ENCODE measurements at regions not wholly inside any gene's neighbourhood (a gene's known extent, or its start where the extent isn't known, plus 50 kb on each side); places are given as distances from the start of the nearest gene placed in this dataset.
"Not testable (repeated sequence)": the region's sequence is repeated elsewhere in the genome, so short reads cannot be mapped to it uniquely, and the experiment has no call there.

DNA sequence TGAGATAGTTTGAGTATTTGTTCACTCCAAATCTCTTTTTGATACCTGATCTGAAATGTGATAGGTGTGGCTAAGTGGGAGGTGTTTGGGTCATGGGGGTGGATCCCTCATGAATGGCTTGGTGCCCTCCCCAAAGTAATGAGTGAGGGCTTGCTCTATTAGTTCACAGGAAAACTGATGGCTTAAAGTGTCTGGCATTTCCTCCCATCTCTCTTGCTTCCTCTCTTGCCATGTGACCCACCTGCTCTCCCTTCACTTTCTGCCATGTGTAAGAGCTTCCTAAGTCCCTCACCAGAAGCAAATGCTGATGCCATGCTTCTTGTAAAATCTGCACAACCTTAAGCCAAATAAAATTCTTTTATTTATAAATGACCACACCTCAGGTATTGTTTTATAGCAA lies 61.1 kb downstream of the MAD2L1 start:
- DNase-seq, result no peak

DNA sequence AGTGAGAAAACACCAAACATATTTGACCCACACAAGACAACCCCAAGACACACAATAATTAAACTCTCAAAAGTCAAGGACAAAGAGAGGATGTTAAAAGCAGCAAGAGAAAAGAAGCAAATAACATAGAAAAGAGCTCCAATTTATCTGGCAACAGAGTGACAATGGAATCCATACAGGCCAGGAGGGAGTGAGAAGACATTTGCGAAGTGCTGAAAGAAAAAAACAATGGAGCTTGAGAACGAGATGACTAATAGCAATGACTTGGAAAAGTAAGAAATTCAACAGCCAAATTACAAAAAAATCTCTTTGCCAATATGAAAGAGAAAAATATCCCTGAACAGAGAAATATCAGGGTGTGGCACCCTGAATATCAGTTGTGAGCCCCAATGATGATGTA lies 61.6 kb downstream of the MAD2L1 start:
- no peak for DNase-seq

DNA sequence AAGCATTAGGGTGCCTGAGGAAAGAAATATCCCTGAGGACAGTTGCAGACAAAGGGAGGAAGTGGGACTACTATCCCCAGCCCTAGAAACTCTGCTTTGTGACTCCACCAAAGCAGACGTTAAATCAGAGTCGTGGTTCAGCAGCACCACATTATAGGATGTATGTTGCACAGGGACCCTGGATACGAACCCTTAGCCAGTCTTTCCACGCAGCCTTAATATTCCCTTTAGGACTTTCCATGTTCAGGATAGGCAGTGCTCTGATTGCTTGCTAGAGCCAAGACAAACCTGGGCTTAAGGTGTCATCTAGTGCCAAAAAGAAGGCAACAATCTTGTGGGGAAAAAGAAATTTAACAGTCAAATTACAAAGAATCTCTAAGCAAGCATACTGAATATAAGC lies 62.6 kb downstream of the MAD2L1 start:
- no peak for DNase-seq

DNA sequence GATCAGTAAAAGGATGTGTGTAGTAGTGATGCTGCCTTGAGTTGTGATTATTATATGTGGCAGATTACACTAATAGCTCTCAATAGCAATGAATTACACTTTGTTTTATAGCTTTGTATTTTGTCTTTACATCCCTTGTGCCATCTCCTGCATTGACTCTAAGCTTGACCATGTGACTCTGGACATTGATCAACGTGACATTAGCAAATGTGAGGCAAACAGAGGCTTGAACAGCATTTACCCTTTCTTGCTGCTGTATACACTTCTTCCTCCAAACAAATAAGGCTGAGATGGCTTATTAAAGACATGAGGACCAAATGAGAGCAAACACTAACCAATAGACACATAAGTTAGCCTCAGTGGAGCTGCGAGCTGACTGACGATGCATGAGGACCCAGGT lies 63.5 kb downstream of the MAD2L1 start:
- no peak for DNase-seq

DNA sequence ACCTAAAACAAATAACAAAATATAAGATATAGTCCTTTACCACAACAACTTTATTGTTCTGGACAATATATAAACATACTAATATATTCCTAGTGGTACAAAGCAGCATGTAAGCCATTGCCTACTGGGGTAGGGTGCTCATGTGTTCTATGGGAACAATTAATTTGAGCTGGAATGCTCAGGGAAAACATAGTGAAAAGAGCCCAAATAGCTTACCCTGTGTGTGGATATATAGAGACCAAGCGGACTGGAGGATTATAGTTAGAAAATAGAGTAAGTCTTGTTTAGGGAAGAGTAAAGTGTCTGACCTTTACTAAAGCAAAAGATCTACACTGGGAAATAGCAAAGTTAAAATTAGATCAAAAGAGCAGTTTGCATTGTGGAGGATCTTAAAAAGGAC lies 64.8 kb downstream of the MAD2L1 start:
- DNase-seq, result no peak

DNA sequence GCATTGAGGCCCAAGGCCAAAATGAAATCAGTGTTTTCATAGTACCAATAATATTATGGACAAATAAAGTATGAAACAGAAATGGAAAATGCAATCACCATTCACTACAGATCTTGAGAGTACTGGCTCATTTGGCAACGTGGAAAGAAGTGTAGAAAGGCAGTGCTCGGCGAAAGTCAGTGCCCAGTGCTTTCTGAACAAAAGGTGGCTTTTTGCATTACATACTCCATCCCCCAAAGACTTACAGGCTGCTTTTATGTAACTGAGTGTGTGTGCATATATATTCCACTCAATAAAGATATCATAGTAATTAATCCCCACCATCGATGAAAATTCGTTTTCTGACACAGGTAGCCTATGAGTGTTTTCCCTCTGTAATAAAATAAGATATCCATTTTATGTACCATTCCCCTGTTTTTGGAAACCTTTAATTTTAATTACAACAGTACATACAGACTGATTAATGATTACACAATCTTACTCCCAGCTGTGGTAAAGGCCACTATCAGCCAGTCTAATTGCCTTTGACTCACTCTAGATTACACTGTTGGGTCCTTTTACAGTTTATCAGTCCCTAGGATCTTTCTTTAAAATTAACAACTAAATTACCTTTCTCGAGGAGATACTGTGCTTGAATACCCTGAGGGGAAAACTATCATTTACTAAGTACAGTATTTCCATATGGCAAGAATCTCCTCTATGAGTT lies 65.9 kb downstream of the MAD2L1 start:
- DNase-seq, result no peak

DNA sequence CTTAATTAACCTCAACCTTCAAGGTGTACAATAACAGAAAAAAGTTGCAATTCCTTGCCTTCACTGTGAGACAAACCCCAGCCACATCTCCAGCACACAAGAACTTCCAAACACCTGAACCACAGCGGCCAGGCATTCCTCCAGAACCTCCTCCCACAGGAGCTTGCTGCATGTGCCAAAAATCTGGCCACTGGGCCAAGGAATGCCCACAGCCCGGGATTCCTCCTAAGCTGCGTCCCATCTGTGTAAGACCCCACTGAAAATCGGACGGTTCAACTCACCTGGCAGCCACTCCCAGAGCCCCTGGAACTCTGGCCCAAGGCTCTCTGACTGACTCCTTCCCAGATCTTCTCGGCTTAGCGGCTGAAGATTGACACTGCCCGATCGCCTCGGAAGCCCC lies 70.6 kb downstream of the MAD2L1 start:
- DNase-seq, result not testable (repeated sequence)

DNA sequence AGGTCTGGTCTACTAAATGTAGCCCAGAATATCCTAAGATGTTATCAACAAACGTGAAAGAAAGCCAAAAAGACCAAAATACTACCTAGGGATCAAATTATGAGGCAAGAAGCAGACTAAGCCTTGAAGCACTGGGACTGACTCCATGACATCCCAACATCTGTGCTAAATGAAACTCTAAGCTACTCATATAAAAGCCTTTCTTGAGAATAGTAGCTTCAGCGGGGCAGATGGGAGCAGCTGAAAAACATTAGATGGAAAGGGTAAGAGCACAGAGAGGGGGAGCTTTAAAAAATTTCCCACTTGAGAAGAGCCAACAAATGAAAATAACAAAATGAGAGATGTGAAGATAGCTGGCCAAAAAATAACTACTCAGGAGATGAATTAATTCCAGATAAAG lies 81.7 kb downstream of the MAD2L1 start:
- DNase-seq, result peak; percentile 59

DNA sequence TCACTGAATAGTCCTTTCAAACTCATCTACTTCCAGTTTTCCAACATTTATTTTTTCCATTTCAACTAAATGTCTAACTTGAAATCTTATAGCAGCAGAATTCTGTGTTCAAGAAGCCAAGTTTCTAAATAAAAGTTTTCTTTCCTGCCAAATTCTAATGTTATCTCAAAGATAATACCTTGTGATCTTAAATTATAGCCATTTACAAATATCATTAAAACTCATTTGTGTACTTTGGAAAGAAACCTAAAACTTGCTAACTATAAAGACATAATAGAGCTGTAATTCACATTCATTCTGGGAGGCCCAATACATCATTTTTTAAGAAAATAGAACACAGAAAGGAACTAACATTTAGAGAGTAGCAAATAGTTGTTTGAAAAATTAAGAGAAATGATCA lies 83.9 kb downstream of the MAD2L1 start:
- no peak for DNase-seq

DNA sequence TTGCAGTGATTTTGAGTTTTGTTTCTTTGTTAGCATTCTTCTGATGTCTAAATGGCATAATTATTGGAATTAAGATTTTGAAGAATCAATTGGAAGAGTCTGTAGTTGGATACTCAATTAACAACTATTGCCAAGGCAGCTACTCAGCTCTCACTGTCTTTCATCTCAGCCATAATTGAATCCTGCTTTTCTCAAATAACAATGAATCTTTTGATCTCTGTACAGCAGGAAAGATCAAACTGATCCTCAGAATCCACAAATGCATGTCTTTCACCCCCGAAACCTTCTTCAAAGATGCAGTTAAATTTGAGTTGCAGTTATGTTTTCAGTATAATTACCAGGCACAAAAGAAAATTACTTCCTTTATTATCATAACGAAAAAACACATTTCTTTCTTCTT lies 86.2 kb downstream of the MAD2L1 start:
- no peak for DNase-seq

DNA sequence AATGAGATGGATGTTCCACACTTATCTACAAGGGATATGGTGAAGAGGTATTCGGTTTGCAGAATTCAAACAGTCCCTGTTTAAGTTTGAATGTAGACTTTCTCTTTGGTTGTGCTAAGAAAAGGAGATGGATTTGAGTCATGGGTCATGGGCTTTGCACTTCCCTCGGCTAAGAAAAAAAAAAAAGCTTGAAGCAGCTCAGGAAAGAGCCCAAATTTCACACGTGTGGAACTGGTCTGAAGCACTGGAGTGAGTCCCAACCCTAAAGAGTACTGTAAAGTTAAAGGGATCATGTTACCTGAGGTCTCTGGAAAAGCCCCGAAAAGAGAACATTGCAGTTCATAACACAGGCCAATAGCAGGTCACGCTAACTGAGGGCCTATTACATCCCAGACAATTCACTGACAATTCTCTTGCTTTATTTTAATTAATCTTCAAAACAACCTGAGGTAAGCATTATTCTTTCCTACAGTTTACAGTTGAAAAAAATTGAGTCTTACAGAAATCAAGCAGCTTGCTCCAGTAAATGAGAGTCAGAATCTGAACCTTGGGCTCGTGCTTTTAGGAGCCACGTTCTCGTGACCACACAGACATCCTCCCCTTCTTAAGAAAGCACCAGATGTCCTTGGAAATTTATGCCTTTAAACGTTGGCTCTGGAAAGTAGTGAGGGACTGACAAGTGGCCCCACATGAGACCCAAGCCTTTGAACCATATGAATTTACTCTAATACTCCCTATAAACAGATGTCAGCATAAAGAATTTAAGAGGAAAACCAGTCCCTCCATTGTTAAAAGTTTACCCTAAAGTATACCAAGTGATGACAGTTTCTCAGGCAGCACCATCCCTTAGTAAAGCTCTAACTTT lies 89.3 kb downstream of the MAD2L1 start:
- DNase-seq, result peak; percentile 46

DNA sequence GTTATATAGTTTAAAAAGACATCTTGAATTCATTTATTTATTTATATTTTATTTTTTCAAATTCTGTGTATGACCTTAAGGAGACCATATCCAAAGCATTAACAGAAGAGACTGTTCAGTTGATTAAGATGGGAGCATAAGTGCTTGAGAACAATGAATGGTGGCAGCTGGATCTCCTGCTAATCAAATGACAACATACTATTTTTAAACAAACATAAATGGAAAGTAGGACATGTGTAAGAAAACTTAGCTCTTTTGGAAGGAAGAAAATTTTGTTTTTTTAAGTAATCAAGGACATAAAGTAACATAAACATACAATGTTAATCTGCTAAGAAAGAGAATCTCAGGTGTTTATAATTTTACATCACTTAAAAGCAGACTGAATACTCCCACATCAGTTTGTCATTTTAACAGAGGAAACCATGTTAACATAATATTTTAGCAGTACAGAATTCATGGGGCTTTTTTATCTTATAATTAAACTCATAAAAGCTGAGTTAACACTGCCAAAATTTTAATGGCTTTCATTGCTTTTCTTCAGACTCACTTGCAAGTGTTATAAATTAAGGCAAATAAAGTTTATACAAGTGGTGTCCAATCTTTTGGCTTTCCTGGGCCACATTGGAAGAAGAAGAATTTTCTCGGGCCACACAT lies 95.1 kb downstream of the MAD2L1 start:
- no peak for DNase-seq

DNA sequence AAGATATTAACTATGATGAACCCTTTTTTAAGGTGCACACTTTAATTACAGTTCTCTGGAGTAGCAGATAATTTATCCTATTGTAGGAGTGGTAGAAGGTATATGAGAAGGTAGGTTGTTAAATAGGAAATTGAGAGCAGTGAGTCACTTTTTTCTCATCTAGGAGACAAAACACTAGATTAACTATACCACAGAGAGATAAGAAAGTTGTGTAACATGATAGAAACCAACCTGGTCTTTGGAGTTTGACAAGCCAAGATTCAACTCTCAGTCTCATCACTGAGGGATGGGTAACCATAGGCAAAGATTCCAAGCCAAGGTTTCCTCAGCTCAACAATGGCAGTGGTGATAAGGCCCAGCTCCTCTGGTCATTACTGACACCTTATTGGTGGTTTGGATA lies 104.0 kb downstream of the MAD2L1 start:
- DNase-seq, result no peak

DNA sequence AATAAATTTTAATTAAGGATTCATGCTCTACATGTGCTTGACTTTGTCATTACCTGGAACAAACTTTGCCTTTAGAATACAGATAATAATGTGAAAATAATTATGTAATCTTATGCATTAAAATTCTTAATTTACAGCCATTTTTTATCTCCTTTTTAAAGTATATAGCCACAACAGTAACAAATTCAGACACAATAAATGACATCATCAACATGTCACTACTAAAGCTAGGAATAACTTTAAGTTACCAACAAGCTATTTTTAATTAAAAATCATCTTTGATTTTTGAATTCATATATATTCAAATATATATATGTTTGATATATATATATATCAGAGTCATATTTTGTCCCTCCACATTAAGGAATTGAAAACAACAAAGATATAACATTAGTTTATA lies 107.7 kb downstream of the MAD2L1 start:
- no peak for DNase-seq

DNA sequence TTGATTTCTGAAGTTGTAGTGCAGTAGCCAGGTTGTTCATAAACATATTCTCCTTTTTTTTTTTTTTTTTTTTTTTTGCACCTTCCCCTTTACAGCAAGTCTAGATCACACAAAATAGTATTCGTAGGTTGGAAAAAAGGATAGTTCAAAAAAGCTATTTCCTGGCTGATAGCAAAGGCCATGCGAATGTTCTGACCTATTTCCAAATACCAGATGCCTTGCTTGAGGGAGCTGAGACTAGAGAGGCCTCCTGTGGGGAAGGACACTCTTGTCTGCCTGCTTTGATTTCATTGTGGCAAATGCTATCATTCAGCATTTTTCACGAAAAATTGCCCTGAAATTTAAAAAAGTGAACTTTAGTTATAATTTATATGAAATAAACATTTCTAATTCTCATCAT lies 111.4 kb downstream of the MAD2L1 start:
- no peak for DNase-seq

DNA sequence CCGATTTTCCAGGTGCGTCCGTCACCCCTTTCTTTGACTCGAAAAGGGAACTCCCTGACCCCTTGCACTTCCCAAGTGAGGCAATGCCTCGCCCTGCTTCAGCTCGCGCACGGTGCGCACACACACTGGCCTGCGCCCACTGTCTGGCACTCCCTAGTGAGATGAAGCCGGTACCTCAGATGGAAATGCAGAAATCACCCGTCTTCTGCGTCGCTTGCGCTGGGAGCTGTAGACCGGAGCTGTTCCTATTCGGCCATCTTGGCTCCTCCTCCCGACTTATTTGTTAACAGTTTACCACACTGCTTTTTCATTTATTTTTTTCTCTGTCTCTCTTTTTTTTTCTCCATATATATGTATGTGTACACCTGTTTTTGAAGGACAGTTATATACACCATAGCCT lies 112.2 kb downstream of the MAD2L1 start:
- DNase-seq, result not testable (repeated sequence)

DNA sequence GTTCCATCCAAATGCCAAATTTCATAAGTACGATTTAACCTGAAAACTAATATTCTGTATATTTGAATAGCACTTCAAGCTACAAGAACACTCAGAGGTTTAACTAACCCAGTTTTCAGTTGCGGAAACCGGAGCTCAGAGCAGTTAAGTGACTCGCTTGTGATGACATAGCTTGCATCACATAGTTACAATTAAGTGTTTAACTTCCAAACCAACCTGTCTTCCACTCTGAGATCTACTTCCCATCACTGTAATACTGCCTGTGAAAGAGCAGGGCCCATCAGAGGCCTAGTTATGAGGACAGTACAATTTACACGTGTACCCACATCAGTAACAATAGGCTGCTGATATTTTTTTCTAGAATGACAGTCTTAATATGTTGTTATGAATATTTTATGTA lies 120.3 kb downstream of the MAD2L1 start:
- no peak for DNase-seq

DNA sequence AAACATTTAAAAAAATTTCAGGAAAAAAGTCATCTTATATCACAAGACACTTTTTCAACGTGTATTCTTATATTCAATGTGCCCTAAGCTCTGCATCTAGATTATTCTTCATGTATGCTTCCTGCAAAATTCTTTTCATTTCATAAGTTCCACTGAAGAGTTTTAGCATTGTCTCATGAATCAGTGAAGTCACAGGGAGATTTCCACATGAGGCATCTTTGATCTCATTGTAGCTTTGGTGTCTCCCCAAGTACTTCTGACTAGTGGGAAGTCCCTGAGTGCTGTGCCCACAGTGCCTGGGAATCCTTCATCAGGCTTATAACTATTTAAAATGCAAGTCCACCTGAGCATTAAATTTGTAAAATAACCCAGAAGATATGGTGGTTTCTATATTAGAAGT lies 123.8 kb downstream of the MAD2L1 start:
- no peak for DNase-seq

DNA sequence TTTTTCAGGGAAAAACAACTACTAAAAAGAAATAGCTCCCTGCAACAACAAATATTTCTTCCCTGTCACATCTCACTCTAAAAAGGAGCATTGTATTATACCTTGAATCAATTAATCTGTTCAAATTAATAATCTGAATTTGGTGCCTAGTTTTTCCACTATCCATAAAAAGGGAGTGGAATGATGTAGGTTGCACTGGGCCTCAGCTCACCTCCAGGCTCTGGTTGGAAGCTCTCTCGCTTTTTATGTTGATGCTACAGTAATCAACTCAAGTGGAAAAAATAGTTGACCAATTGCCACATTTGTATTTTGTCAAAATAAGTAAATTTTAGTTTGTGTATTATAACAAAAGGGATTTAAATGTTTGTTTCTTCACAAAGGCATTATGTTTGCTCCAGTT lies 126.1 kb downstream of the MAD2L1 start:
- no peak for DNase-seq

DNA sequence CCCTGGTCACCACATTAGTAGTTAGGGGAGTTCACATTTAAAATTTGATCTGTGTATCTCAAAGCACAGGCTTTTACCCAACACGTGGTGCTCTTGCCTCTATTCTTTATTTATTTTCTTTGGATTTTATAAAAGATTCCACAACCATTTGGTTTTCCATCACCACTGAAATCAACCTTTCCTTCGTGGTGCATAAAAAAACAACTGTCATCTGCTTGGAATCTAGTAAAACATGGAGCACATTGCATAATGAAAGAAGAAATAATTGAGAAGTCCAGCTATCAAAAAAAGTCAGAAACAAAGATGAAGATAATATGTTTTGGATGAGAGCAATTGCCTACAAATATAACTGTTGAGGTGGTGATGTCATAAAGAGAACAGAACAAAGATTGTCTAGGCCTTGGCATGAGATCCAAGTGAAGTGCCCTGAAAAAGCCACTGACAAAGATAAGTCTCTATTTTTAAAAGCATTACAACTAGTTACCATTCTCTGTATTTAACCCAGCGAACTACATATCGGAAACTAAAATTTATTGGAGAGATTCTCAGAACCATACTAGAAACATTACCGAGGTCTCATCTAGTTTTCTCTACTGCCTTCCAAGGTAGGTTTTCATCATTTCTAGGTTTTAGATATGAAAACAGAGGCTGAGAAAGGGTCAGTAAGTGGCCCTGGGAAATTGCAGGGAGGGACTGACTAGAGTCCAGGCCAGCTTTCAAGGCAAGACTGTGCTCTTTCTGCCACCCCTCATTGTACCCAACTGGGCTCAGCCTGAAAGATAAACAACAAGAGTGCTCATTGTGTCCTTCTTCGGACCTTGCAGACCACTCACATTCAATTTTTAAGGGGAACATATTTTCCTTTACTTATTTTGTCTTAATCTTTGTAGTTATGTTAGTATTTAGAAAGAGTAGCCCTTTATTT lies 127.3 kb downstream of the MAD2L1 start:
- no peak for DNase-seq

DNA sequence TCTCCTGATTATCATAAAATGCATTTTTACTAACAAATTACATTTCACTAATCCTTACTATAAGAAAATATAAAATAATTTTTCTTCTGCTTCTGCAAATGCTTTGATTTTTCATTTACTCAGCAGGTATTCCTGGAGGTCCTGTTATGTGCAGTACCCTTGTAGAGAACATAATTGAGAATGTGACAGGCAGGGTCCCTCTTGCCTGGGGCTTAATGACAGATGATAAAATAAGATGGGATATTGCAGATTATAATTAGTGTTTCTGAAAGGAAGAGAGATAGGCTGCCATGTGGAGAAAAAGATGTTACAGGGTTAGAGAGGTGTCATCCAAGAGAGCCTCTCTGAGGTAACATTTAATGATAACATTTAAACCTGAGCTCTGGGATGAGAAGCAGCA lies 128.9 kb downstream of the MAD2L1 start:
- no peak for DNase-seq

DNA sequence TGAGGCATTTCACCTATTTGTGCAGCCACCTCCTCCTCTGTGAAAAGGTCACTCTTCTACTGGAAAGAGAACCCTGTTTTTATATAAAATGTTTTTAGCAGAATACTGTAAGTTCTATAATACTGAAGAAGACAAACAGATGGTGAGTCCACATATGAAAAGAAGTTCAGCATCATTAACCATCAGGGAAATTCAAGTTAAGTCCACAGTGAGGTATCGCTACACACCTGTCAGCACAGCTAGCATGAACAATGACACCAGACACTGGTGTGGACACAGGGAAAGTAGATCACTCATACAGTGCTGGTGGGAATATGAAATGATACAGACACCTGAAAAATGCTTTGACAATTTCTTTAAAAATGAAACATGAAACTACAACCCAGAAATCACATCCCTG lies 133.0 kb downstream of the MAD2L1 start:
- no peak for DNase-seq

DNA sequence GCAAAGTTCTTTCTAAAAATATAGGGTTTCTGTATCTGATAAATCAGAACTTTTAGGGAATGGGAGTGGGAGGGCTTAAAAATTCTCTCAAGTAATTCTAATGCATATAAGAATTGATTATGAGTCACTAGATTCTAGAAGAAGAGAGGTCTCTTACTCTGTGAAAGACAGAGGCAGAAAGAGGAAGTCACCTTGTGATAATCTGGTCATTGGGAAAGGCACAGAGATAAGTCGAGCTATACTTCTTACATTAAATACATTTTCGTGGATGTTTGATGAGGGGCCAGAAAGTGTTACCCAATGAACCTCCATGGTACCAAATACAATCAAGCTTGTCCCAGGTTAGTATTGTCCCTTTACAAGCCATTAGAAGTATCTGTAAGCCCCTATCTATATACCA lies 134.4 kb downstream of the MAD2L1 start:
- DNase-seq, result no peak

All from right hindlimb (tissue), 1 donor.